ENCODE measurements at regions not wholly inside any gene's neighbourhood (a gene's known extent, or its start where the extent isn't known, plus 50 kb on each side); places are given as distances from the start of the nearest gene placed in this dataset.

DNA sequence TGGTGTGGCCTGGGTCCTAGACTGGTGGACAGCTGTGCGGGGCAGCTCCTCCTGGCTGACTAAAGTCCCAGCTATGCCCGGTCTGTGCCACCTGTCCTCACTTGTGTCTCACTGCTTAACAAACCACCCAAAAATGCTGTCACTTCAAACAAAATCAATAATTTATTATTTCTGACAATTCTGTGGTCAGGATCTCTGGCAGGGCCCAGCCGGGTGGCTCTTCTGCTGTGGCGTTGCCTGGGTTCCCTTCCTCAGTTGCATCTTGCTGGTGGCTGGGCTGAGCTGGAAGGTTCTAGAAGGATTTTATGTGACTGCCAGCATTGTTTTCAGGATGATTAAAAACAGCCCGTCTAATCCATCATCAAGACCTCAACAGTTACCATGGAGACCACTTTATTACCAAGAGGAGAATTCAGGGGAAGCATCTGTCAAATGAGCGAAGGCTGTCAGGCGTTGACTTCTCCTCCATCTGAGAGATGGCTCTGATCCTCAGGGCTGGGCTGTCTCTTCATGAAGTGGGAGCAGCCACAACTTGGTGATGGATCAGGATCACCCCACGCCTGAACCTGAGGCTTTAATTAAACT, 280.6 kb upstream of the SFSWAP start:
- TF ChIP-seq CTCF (conservative IDR thresholded peaks at IDR 0.05) (no peak), ZFX (IDR thresholded peaks at IDR 0.05) (no peak)
